Fibroblast of lung (primary cell): ENCODE measurements at regions not wholly inside any gene's neighbourhood (a gene's known extent, or its start where the extent isn't known, plus 50 kb on each side); places are given as distances from the start of the nearest gene placed in this dataset.
"Not testable (repeated sequence)": the region's sequence is repeated elsewhere in the genome, so short reads cannot be mapped to it uniquely, and the experiment has no call there.

Experiments used
- DNase-seq, 2 donors: peaks; one replicate each; pipeline versions ENCODE4 v3.0.0 to v3.0.0-alpha.2; 2010; ENCODE audit warnings: low read depth in 2 of 2
- H2AFZ ChIP-seq: 2 replicates; pipeline ENCODE4 v1.5.1; 2012; ENCODE audit warnings: low read length, control low read depth, inconsistent platforms
- H3K27ac ChIP-seq: 2 replicates; pipeline ENCODE4 v1.5.1; 2011; ENCODE audit warnings: low read length, control low read depth; ENCODE audit not compliant: insufficient read depth
- H3K27me3 ChIP-seq: 2 replicates; pipeline ENCODE4 v1.5.1; 2011; ENCODE audit warnings: mild to moderate bottlenecking, low read length; ENCODE audit not compliant: control insufficient read depth, insufficient read depth
- H3K36me3 ChIP-seq: 2 replicates; pipeline ENCODE4 v1.5.1; 2011; ENCODE audit warnings: low read length; ENCODE audit not compliant: control insufficient read depth, insufficient read depth
- H3K4me1 ChIP-seq: 2 replicates; pipeline ENCODE4 v1.5.1; 2011; ENCODE audit warnings: low read length; ENCODE audit not compliant: control insufficient read depth, insufficient read depth; ENCODE audit errors: extremely low read depth
- H3K4me2 ChIP-seq: 2 replicates; pipeline ENCODE4 v1.5.1; 2011; ENCODE audit warnings: low read length, control low read depth; ENCODE audit not compliant: insufficient read depth; ENCODE audit errors: extremely low read depth
- H3K4me3 ChIP-seq, 4 experiments: fragments of 200-600 bp in 1 of 4; sonication (generic) in 1 of 4; replicated peaks in 1 of 4; 2 replicates each; pipeline ENCODE4 v1.5.1; 2011 to 2016; ENCODE audit warnings: low read length in 4 of 4, low read depth in 3 of 4, mild to moderate bottlenecking in 3 of 4, control low read depth in 2 of 4, inconsistent platforms in 1 of 4, mixed read lengths in 1 of 4; ENCODE audit not compliant: insufficient read depth in 1 of 4; ENCODE audit errors: control extremely low read depth in 1 of 4
- H3K79me2 ChIP-seq: 2 replicates; pipeline ENCODE4 v1.5.1; 2012; ENCODE audit warnings: mild to moderate bottlenecking, low read length, inconsistent platforms; ENCODE audit not compliant: control insufficient read depth, insufficient read depth
- H3K9ac ChIP-seq: 2 replicates; pipeline ENCODE4 v1.5.1; 2011; ENCODE audit warnings: mild to moderate bottlenecking, low read length, control low read depth; ENCODE audit not compliant: insufficient read depth
- H3K9me3 ChIP-seq: 2 replicates; pipeline ENCODE4 v1.5.1; 2012; ENCODE audit warnings: low read depth, low read length; ENCODE audit not compliant: control insufficient read depth, insufficient read depth
- H4K20me1 ChIP-seq: 2 replicates; pipeline ENCODE4 v1.5.1; 2011; ENCODE audit warnings: low read length; ENCODE audit not compliant: control insufficient read depth, insufficient read depth; ENCODE audit errors: extremely low read depth
- CTCF ChIP-seq, 2 donors: IDR thresholded peaks in 1 of 2; conservative IDR thresholded peaks in 1 of 2; 1 replicate in 1 of 2; 2 replicates in 1 of 2; pipeline ENCODE4 v1.5.1; 2011 to 2012; ENCODE audit warnings: low read length in 2 of 2, control low read depth in 1 of 2, inconsistent platforms in 1 of 2, low read depth in 1 of 2, mild to moderate bottlenecking in 1 of 2
- EZH2 ChIP-seq: IDR thresholded peaks from 2 replicates; pipeline ENCODE4 v1.5.1; 2012; ENCODE audit warnings: low read length, control low read depth, mild to moderate bottlenecking; ENCODE audit errors: missing control alignments

- Histone ChIP-seq H3K4me3 (no peak overlapping the region), H3K9me3 (no peaks in the 10 kb centered on the region), H3K36me3 (no peaks in the 10 kb centered on the region), H4K20me1 (no peaks in the 10 kb centered on the region), H3K4me2 (no peak overlapping the region), H3K79me2 (no peaks in the 10 kb centered on the region), H2AFZ (no peak overlapping the region), H3K4me1 (no peaks in the 10 kb centered on the region), H3K9ac (no peak overlapping the region), H3K27me3 (no peaks in the 10 kb centered on the region), H3K27ac (no peak overlapping the region)
- DNase-seq, result no peak
- TF ChIP-seq CTCF (conservative IDR thresholded peaks at IDR 0.05 in 1 of 2, IDR thresholded peaks at IDR 0.05 in 1 of 2; ENCODE audit: low read depth in 1 of 2, low read length in 2 of 2) (no peak), EZH2 (no peak)
These were observed 1448.7 kb upstream of the ACO1 start for GRCh38 chr9:30935730-30936129.

- Histone ChIP-seq H3K9me3 (no peaks in the 10 kb centered on the region), H4K20me1 (no peaks in the 10 kb centered on the region), H3K79me2 (no peaks in the 10 kb centered on the region), H3K4me3 (no peak overlapping the region), H3K27me3 (no peaks in the 10 kb centered on the region), H2AFZ (no peak overlapping the region), H3K27ac (no peak overlapping the region), H3K4me1 (no peaks in the 10 kb centered on the region), H3K9ac (no peak overlapping the region), H3K4me2 (no peak overlapping the region), H3K36me3 (no peaks in the 10 kb centered on the region)
- DNase-seq, result no peak
- no peak for TF ChIP-seq CTCF (conservative IDR thresholded peaks at IDR 0.05 in 1 of 2, IDR thresholded peaks at IDR 0.05 in 1 of 2; ENCODE audit: low read depth in 1 of 2, low read length in 2 of 2)
- TF ChIP-seq EZH2, result no peak
These were observed 1447.3 kb upstream of the ACO1 start for GRCh38 chr9:30937106-30937505.

- not testable (repeated sequence) for H3K4me2 ChIP-seq, H3K27ac ChIP-seq
These were observed 1441.6 kb upstream of the ACO1 start for GRCh38 chr9:30942852-30943251.

More at GRCh38 chr9:30942852-30943251, 1441.6 kb upstream of the ACO1 start:
- H4K20me1 ChIP-seq, H3K9me3 ChIP-seq, H3K79me2 ChIP-seq, H3K9ac ChIP-seq, H2AFZ ChIP-seq, H3K36me3 ChIP-seq, H3K4me1 ChIP-seq, H3K4me3 ChIP-seq, H3K27me3 ChIP-seq, DNase-seq: not testable (repeated sequence)
